Activated T-cell treated with anti-CD3 and anti-CD28 coated beads, Interleukin-2, amount 50 U/mL, for 4 hours (primary cell): ENCODE measurements at regions not wholly inside any gene's neighbourhood (a gene's known extent, or its start where the extent isn't known, plus 50 kb on each side); places are given as distances from the start of the nearest gene placed in this dataset.
"Not testable (repeated sequence)": the region's sequence is repeated elsewhere in the genome, so short reads cannot be mapped to it uniquely, and the experiment has no call there.

ENCODE experiments used
- ATAC-seq, 2 donors: fragments of 200-7000 bp; cut with Tn5 transposase; one replicate each; pipeline ENCODE4 v1.10.0; 2021
- DNase-seq: peaks from one replicate; pipeline ENCODE4 v3.0.0-alpha.2; 2020
- H3K27me3 Mint-ChIP-seq: one replicate; pipeline ENCODE4 v1.8.0; 2021; ENCODE audit warnings: low read depth, mixed read lengths
- H3K36me3 Mint-ChIP-seq: one replicate; pipeline ENCODE4 v1.8.0; 2022; ENCODE audit warnings: mixed read lengths; ENCODE audit not compliant: insufficient read depth
- H3K4me1 Mint-ChIP-seq: one replicate; pipeline ENCODE4 v1.8.0; 2021; ENCODE audit warnings: low read depth, mixed read lengths
- H3K4me3 Mint-ChIP-seq: one replicate; pipeline ENCODE4 v1.8.0; 2021; ENCODE audit warnings: mild to moderate bottlenecking, moderate library complexity, mixed read lengths
- H3K9me3 Mint-ChIP-seq: one replicate; pipeline ENCODE4 v1.8.0; 2021; ENCODE audit warnings: mixed read lengths

DNA sequence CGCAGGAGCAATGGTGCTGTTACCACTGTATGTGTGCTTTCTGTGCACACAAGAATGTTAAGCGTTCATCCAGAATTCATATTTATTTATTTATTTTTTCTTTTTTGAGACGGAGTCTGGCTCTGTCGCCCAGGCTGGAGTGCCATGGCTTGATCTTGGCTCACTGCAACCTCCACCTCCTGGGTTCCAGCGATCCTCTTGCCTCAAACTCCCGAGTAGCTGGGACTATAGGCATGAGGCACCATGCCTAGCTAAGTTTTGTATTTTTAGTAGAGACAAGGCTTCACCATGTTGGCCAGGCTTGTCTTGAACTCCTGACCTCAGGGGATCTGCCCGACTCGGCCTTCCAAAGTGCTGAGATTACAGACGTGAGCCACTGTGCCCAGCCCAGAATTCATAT is 101.8 kb upstream of the SLC38A2 start:
- H3K27me3 Mint-ChIP-seq, DNase-seq, H3K4me3 Mint-ChIP-seq, H3K9me3 Mint-ChIP-seq, H3K36me3 Mint-ChIP-seq, ATAC-seq: not testable (repeated sequence)
- peaks cover 19% of the 10 kb centered on the region for H3K4me1 Mint-ChIP-seq

DNA sequence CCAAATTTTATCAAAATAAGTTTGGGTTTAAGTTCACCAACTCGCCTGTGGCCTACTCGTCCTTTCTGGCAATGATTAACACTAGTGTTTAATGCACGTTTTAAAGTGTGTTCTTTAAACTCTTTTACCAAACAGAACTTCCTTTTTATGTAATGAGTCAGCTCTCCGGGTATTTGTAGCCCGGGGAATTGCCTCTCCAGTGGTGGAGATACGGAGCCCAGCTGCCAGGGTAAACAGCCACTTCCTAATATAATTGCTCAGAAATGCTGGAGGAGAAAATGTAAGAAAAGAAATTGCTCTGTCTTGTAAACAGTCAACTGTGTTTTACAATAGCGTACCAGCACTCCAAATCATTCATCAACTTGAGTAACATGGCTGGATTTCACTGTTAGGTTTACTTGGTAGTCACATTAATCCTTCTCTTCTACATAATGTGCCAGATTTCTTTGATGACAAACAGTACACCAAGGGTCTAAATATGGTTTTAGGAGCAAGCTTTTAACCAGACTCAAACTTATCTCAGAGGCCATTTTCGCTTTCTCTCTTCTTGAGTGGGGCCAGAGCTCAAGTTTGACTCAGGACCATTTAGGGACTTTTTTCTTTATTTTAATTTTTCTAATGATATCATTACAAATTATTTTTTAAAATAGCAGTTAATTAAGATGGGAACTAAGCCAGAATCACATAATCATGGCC is 101.2 kb upstream of the SLC38A2 start:
- no peak for ATAC-seq

DNA sequence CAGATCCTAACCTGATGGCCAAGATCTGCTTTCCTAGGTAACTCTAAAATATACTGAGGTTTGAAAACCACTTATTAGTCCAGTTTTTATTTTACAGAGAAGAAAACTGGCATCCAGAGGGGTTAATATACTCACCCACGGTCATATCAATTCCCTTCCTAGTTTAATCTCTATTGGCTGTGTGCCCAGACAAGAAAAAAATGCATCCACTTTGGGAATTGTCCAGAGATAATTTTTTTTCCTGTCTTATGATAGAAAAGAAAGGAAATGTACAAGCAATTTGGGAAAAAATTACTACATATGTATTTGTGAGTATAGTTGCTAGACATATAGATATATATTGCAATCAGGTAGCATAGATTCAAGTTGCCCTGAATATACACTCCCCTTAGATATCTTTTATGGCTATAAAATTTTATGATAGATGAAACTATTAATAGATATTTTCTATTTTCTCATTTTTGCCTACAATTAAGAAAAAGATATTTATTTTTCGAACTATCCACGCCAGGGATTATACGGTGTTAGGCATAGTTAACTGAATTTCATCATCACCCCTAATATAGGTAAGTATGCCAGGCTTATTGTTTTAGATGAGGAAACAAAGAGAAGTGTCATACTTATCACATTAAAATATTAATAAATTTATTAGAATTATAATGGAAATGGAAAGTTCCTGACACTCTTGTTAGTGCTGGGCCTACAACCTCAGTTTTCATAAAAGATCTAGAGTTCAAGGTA is 100.5 kb upstream of the SLC38A2 start:
- H3K36me3 Mint-ChIP-seq: no peaks in the 10 kb centered on the region
- H3K4me3 Mint-ChIP-seq: no peak overlapping the region
- ATAC-seq (no peak), DNase-seq (no peak)
- no peaks in the 10 kb centered on the region for H3K9me3 Mint-ChIP-seq
- H3K27me3 Mint-ChIP-seq: no peaks in the 10 kb centered on the region
- H3K4me1 Mint-ChIP-seq: peaks cover 19% of the 10 kb centered on the region

More for the DNA sequence above, 101.2 kb upstream of the SLC38A2 start:
- no peak overlapping the region for H3K4me3 Mint-ChIP-seq
- no peaks in the 10 kb centered on the region for H3K27me3 Mint-ChIP-seq
- no peaks in the 10 kb centered on the region for H3K9me3 Mint-ChIP-seq
- peaks cover 19% of the 10 kb centered on the region for H3K4me1 Mint-ChIP-seq
- no peaks in the 10 kb centered on the region for H3K36me3 Mint-ChIP-seq
- no peak for DNase-seq

DNA sequence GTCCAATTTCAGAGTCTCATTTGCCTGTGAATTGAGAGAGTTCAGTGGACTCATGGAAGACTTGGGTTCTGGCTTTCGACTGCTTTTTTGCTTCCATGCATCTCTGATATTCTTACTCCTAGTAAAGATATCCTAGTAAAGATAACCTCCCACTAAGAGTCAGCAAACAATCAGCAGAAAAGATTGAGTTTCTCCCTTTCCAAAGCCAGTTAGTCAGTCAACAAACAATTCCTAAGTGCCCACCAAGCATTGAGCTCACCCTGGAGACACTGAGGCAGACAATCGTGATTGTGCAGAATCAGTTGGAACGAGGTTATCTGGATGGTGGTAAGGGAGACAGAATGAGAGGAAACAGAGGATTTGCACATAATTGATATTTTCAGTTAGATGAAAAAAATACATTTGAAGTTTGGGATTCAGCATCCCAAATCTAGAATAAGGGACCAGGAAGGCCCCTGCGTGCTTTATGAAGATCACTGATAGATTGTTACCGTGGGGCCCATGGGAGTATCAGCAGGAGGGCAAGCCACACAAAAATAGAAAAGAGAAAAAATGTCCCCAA is 99.7 kb upstream of the SLC38A2 start:
- Mint-ChIP-seq H3K36me3 (no peaks in the 10 kb centered on the region), H3K27me3 (no peaks in the 10 kb centered on the region), H3K4me1 (peaks cover 19% of the 10 kb centered on the region), H3K4me3 (no peak overlapping the region), H3K9me3 (no peaks in the 10 kb centered on the region)
- ATAC-seq (no peak), DNase-seq (no peak)

DNA sequence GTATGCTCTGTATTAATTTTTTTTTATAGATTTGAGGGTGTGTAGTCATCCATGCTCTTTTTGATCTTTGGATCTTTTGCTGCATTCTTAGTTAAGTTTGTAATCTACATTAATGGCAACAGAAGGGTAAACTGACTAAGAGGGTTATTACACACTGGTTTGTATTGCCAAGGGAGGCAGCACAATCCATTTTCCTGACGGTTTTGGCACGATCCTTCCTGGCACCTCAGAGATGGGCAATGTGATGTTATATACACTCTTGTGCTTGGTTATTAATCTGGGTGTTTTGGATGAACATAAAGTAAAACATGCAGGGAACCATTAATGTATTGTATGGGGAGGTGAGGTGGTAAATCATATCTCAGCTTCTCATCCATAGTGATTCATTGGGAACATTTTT is 98.8 kb upstream of the SLC38A2 start:
- no peaks in the 10 kb centered on the region for H3K9me3 Mint-ChIP-seq
- H3K27me3 Mint-ChIP-seq: no peaks in the 10 kb centered on the region
- H3K4me3 Mint-ChIP-seq: no peak overlapping the region
- H3K36me3 Mint-ChIP-seq: no peaks in the 10 kb centered on the region
- peaks cover 21% of the 10 kb centered on the region for H3K4me1 Mint-ChIP-seq
- ATAC-seq (no peak), DNase-seq (no peak)

DNA sequence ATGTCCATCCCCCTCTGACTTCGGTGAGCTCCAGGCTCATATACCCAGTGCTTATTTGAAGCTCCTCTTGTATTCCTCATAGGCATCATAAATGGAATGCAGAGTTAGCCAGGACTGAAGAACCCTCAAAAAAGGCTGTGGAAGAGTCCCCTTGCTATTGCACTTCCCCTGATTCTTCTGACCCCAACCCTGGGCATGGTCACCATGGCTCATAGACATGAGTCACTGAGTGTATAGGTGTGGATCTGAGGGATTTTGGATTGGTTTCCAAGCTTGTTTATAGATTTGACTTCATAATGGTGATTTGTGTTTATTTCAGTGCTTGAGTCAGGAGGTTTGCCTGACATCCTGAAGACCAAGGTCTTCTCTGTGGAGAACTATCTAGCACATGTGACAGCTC is 98.4 kb upstream of the SLC38A2 start:
- no peak for ATAC-seq
- Mint-ChIP-seq H3K4me1 (peaks cover 21% of the 10 kb centered on the region), H3K4me3 (no peak overlapping the region)

DNA sequence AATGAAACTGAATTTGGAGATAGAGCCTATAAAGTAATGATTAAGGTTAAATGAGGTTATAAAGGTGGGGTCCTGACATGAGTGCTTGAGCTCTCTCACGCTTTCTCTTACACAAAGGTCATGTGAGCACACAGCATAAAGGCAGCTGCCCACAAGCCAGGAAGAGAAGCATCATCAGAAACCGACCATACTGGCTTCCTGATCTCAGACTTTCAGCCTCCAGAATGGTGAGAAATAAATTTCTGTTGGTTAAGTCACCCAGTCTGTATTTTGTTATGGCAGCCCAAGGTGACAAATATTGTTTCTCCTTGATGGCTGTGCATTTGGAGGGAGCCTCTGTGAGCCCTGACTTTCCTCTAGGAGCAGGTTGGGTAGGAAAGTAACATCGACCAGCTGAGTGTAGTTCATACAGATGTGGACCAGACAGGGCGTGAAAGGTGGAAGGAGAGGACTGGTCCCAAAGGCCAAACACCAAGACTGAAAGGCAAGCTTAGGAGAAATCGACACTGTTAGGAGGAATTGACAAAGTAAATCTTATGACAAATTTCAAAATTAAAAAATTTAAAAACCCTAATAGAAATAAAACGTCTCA is 97.6 kb upstream of the SLC38A2 start:
- ATAC-seq (peak; percentile 82 to 87), DNase-seq (peak; percentile 7)
- Mint-ChIP-seq H3K27me3 (no peaks in the 10 kb centered on the region), H3K9me3 (no peaks in the 10 kb centered on the region), H3K36me3 (no peaks in the 10 kb centered on the region), H3K4me1 (peaks cover 21% of the 10 kb centered on the region), H3K4me3 (peak overlapping the region; percentile 55)

More for the DNA sequence above, 98.4 kb upstream of the SLC38A2 start:
- H3K36me3 Mint-ChIP-seq: no peaks in the 10 kb centered on the region
- H3K9me3 Mint-ChIP-seq: no peaks in the 10 kb centered on the region
- no peak for DNase-seq
- H3K27me3 Mint-ChIP-seq: no peaks in the 10 kb centered on the region

DNA sequence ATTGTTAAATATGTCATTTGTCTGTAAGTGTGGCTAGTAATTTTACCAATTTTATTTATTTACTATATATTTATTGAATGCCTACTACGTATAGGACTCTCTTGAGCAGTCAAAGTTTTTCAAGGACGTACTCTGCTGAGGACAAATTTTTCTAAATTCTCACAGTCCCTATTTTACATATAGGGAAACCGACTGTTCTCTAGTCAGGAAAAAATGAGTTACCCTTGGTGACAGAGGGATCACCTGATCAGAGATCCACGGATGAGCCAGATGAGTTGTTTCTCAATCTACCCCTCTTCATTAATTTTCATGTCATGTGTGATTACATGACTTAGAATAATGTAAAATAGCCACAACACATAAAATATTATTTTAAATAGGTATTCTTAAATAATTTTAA is 96.2 kb upstream of the SLC38A2 start:
- DNase-seq: no peak
- Mint-ChIP-seq H3K27me3 (no peaks in the 10 kb centered on the region), H3K4me3 (no peak overlapping the region), H3K36me3 (no peaks in the 10 kb centered on the region), H3K4me1 (peaks cover 21% of the 10 kb centered on the region), H3K9me3 (no peaks in the 10 kb centered on the region)
- ATAC-seq: no peak

DNA sequence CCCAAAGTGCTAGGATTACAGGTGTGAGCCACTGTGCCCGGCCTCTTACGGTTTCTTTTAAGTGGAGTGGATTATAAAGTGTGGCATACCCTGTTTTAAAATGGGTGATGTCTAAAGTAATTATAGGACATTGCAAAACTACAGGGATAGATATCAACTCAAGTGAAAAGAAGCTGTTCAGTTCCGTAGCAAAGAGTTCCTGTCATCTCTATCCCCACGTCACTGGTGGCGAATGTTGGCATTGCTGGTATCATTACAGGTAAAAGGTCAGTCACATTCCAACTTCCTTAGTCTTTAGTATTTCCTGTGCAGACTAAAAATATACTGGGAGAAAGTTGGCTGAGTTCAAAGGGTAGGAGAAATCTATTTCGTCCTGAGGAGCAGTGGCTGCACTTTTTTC is 95.6 kb upstream of the SLC38A2 start:
- peaks cover 16% of the 10 kb centered on the region for H3K4me1 Mint-ChIP-seq
- H3K9me3 Mint-ChIP-seq: no peaks in the 10 kb centered on the region
- ATAC-seq (no peak), DNase-seq (no peak)
- no peaks in the 10 kb centered on the region for H3K36me3 Mint-ChIP-seq
- no peak overlapping the region for H3K4me3 Mint-ChIP-seq
- H3K27me3 Mint-ChIP-seq: no peaks in the 10 kb centered on the region

DNA sequence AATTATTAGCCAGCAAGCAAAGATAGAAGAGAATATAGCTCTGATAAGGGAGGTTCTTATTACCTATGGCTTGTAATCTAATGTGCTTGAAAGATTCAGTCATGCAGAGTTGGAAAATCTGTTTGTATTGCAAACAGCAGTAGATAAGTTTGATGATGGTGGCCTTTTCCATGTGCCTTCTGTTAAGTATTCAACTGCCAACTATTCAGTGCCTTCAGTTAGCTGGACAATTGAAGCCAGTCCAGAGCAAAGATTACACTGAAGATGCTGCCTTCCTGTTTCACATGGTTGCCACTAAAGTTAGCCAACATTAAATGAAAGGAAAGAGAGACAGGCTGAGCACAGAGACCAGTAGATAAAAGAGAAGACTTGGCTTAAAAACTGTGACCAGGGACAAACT is 92.7 kb upstream of the SLC38A2 start:
- Mint-ChIP-seq H3K4me1 (peaks cover 28% of the 10 kb centered on the region), H3K36me3 (no peaks in the 10 kb centered on the region), H3K4me3 (no peak overlapping the region), H3K27me3 (no peaks in the 10 kb centered on the region), H3K9me3 (no peaks in the 10 kb centered on the region)
- no peak for DNase-seq
- ATAC-seq: no peak

DNA sequence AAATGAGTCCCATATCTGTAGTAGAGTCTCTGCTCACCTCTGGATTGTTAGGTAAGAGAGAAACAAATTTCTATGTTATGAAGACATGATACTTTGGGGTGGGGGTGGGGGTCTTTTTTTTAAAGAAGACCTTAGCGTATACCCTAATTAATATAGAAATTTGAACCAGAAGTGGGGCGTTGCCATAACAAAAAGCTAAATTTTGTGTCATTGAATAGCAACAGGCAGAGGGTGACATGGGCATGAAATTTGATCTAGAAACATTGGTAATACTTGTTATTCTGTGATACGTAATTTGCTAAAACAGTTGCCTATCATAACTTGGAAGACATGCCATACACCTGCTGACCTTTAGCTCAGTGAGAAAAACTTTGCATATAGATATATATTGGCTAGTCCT is 92.3 kb upstream of the SLC38A2 start:
- DNase-seq: no peak
- no peaks in the 10 kb centered on the region for H3K9me3 Mint-ChIP-seq
- no peaks in the 10 kb centered on the region for H3K27me3 Mint-ChIP-seq
- H3K4me3 Mint-ChIP-seq: no peak overlapping the region
- ATAC-seq: no peak
- peaks cover 28% of the 10 kb centered on the region for H3K4me1 Mint-ChIP-seq
- H3K36me3 Mint-ChIP-seq: no peaks in the 10 kb centered on the region

DNA sequence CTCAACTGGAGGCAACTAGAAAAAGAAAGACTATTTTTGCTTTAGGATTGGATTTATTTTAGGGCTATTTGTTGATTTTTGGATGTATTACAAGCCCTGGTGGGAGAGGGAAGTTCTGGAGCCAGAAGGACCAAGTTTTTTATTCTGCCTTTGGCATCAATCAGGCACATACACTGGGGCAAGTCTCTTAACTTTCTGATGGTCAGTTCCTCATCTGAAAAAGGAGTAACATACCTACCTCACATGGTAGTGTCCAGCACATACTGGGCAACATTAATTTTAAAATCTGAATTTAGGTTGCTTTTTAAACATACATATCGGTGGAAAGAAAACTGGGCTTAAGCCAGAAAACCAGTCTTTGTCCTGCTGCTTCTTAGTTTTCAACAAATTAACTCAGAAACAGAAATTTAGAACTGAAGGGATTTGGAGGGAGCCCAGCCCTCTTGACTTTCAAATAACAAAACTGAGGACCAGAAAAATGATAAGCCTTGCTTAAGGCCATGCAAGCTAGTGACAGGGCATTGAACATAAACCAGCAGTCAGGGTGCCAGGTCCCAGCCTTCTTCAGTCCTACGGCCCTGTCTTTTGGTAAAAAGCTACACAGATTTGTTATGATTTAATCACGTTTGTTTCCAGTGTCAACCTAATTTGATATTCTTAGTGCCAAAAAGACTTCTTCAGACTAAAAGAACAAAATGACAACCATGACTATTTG is 90.2 kb upstream of the SLC38A2 start:
- no peak for DNase-seq
- Mint-ChIP-seq H3K4me1 (peaks cover 43% of the 10 kb centered on the region), H3K36me3 (no peaks in the 10 kb centered on the region), H3K4me3 (no peak overlapping the region), H3K9me3 (no peaks in the 10 kb centered on the region), H3K27me3 (no peaks in the 10 kb centered on the region)
- ATAC-seq: no peak

DNA sequence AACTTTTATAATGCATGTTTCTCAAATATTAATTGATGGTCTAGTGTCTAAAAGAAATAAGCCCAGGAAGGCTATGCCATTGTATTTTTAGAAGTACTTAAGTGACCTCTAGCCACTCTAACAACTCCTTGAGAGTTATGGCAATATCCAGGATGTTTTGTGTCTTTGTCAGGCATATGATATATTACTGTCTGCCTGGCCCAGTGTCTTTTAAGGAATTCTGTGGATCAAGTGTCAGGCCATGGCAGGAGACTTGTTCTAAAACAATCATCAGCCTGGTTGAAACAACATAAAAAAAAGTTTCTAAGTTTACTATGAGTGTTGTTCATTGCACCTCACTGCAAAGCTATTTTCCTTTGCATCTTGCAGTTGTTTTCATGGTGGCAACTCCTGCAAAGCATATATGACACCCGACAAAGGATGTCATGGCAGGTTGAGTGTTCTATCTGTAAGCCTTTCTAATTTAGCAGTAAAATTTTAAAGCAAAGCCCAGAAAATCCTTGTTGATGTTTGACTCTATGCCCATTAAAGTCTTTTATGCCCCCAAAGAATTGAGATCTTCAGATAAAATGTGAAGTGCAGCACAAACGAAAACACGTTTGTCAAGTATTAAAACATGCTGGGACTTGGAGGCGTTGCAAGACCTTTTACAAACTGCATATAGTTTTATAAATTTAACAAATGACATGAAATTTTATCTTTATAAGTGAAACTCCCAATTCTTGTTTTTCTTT is 89.5 kb upstream of the SLC38A2 start:
- H3K4me1 Mint-ChIP-seq: peaks cover 43% of the 10 kb centered on the region
- DNase-seq: no peak
- no peaks in the 10 kb centered on the region for H3K36me3 Mint-ChIP-seq
- no peaks in the 10 kb centered on the region for H3K27me3 Mint-ChIP-seq
- ATAC-seq: no peak
- H3K4me3 Mint-ChIP-seq: no peak overlapping the region
- no peaks in the 10 kb centered on the region for H3K9me3 Mint-ChIP-seq

DNA sequence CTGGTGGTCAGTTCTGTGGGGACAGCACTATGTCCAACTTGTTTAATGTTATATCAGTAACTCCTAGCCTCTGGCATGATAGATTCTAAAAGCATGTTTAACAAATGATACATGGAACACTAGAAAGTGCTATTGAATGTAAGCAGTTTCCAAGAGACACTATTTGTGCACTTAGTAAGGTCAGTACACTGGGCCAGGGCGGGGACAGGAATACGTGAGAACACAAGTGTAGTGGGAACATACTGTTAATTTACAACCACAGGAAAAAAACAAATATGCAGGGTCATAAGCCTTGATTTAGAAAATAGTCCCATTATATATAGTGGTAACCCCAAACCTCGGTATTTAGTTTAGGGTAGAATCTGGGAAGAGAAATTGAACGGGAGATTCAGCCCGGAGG is 88.9 kb upstream of the SLC38A2 start:
- DNase-seq (no peak), ATAC-seq (no peak)
- Mint-ChIP-seq H3K36me3 (no peaks in the 10 kb centered on the region), H3K27me3 (no peaks in the 10 kb centered on the region), H3K4me1 (peaks cover 47% of the 10 kb centered on the region), H3K9me3 (no peaks in the 10 kb centered on the region), H3K4me3 (no peak overlapping the region)
